Erythroblast (primary cell): ENCODE measurements at regions not wholly inside any gene's neighbourhood (a gene's known extent, or its start where the extent isn't known, plus 50 kb on each side); places are given as distances from the start of the nearest gene placed in this dataset.

ENCODE experiments used
- GATA1 ChIP-seq: IDR thresholded peaks from 2 replicates; pipeline ENCODE4 v1.6.1; 2011; ENCODE audit warnings: low read depth, mild to moderate bottlenecking, control low read depth, low read length, moderate library complexity
- POLR2A ChIP-seq: IDR thresholded peaks from 2 replicates; pipeline ENCODE4 v1.6.1; 2011; ENCODE audit warnings: mild to moderate bottlenecking, low read length

GRCh38 chr2:10208736-10209135, 86.2 kb downstream of the RRM2 start:
- no peak for TF ChIP-seq POLR2A
- no peak for TF ChIP-seq GATA1
